Mucosa of descending colon (tissue), 3 donors: ENCODE measurements at regions not wholly inside any gene's neighbourhood (a gene's known extent, or its start where the extent isn't known, plus 50 kb on each side); places are given as distances from the start of the nearest gene placed in this dataset.

ENCODE experiments used
- ATAC-seq: fragments of 200-7000 bp; cut with Tn5 transposase; one replicate; pipeline ENCODE4 v1.9.1; 2020; ENCODE audit warnings: mild to moderate bottlenecking, moderate library complexity
- DNase-seq, 3 donors: peaks; one replicate each; pipeline ENCODE4 v3.0.0-alpha.2; 2020
- H3K36me3 ChIP-seq: fragments of 200-600 bp; one replicate; pipeline ENCODE4 v1.8.0; 2021; ENCODE audit warnings: low read depth, mild to moderate bottlenecking
- H3K4me1 ChIP-seq: fragments of 200-600 bp; one replicate; pipeline ENCODE4 v1.8.0; 2021; ENCODE audit warnings: low read depth, mild to moderate bottlenecking
- H3K4me3 ChIP-seq: fragments of 200-600 bp; one replicate; pipeline ENCODE4 v1.8.0; 2021; ENCODE audit warnings: mild to moderate bottlenecking
- H3K9me3 ChIP-seq: fragments of 200-600 bp; one replicate; pipeline ENCODE4 v1.8.0; 2021; ENCODE audit warnings: mild to moderate bottlenecking
- intact Hi-C, 2 donors: fragments of 100-400 bp; cut with DNase I in 1 of 2; cut with micrococcal nuclease in 1 of 2; formaldehyde crosslinking; loops; one replicate each; pipeline versions ENCODE4 v1.11.0 to v1.11.1; 2022; cut with DNase I, micrococcal nuclease
- TF ChIP-seq, protein P1 (sequence below): fragments of 200-600 bp; IDR thresholded peaks from one replicate; pipeline ENCODE4 v1.8.0; 2022; ENCODE audit warnings: antibody characterized with exemption, mild to moderate bottlenecking
- donor health status: DM: no; HTN: no; CAD: no; lungs with moderate emphysema.
- donor health status: DM: no; HTN: no; CAD: no.
- donor health status: DM: no; HTN: yes; CAD: no.

DNA sequence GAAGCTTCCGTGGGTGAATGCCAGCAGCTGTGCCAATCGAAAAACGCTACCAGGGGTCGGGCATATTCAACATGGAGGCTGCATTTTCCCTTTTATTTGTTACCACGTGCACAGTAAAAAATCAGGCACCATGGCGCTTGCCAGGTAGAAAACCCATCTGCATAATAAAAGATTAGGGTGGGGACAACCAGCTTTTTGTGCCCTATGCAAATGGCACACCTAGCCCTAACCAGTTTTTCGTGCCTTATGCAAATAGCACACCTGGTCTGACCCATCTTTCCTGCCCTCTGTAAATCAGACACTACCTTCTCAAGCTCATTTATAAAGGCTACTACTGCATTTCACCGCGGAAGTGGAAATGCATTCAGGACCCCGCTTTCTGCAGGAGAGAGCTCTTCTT, 62.1 kb upstream of the FREM2 start:
- TF ChIP-seq, protein P1, sequence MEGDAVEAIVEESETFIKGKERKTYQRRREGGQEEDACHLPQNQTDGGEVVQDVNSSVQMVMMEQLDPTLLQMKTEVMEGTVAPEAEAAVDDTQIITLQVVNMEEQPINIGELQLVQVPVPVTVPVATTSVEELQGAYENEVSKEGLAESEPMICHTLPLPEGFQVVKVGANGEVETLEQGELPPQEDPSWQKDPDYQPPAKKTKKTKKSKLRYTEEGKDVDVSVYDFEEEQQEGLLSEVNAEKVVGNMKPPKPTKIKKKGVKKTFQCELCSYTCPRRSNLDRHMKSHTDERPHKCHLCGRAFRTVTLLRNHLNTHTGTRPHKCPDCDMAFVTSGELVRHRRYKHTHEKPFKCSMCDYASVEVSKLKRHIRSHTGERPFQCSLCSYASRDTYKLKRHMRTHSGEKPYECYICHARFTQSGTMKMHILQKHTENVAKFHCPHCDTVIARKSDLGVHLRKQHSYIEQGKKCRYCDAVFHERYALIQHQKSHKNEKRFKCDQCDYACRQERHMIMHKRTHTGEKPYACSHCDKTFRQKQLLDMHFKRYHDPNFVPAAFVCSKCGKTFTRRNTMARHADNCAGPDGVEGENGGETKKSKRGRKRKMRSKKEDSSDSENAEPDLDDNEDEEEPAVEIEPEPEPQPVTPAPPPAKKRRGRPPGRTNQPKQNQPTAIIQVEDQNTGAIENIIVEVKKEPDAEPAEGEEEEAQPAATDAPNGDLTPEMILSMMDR: no peak
- no peak for ATAC-seq
- H3K4me3 ChIP-seq: no peak overlapping the region

DNA sequence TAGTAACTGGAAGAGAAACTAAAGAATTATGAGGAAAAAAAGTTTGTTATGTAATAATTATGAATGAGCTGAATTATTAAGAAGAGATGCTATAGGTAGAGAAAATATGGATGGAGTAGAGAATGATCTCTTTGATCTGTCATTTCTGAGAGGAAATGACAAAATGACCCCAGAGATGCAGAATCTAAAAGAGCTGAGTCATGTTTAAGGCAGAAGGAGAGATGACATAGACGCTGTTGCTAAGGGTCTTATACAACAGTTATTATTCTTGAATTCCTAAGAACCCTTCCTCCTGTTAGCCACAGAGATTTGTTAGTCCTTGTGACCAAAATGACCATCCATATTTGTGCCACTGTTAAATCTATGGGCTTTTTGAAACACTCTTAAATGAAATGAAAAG, 58.3 kb upstream of the FREM2 start:
- no peaks in the 10 kb centered on the region for H3K9me3 ChIP-seq
- intact Hi-C loops: no loop called here

More for the DNA sequence above, 62.1 kb upstream of the FREM2 start:
- Histone ChIP-seq H3K36me3 (no peaks in the 10 kb centered on the region), H3K4me1 (no peaks in the 10 kb centered on the region), H3K9me3 (no peaks in the 10 kb centered on the region)
- intact Hi-C loops: no loop called here
- no peak for DNase-seq

DNA sequence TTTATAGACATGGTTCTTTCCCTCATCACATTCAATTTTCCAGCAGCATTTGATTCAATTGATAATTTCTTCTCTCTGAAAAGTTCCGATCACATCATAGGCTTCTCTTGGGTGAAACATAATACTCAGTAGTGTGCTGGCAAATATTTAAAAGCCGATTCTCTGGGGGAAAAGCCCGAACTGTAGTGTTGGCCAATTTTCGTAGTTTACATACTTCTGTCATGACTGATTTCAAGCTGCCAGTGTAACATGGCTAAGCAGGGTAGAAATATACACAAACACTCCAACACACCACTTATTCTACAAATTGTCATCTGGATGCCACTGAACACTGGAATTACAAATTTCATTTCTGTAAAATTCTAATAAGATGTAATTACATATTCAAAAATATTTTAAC, 56.1 kb upstream of the FREM2 start:
- no peaks in the 10 kb centered on the region for H3K4me1 ChIP-seq
- no peak overlapping the region for H3K4me3 ChIP-seq
- H3K36me3 ChIP-seq: no peaks in the 10 kb centered on the region
- H3K9me3 ChIP-seq: no peaks in the 10 kb centered on the region
- intact Hi-C loops: no loop called here
- DNase-seq: no peak
- no peak for ATAC-seq
- TF ChIP-seq, protein P1: no peak

More for the DNA sequence above, 58.3 kb upstream of the FREM2 start:
- H3K4me1 ChIP-seq: no peaks in the 10 kb centered on the region
- H3K4me3 ChIP-seq: no peak overlapping the region
- ATAC-seq: no peak
- TF ChIP-seq, protein P1: no peak
- DNase-seq: no peak
- no peaks in the 10 kb centered on the region for H3K36me3 ChIP-seq

DNA sequence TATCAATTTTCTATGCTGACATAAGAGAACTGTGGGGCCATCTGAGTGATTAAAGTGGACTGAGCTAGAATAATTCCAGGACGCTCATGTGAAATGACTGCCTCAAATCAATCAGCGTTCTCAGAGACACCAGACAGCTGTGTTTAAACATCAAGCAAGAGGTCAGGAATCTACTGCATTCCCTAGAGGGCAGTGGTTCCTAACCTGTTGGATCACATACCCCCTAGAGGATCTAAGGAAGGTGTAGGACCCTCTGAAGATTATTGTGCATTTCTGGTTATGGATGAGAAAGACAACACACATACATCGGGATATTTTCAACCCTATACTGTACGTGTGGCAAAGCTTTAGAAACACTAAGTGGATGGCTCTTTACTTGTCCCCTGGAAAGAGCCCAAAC, 51.8 kb upstream of the FREM2 start:
- TF ChIP-seq, protein P1: no peak
- ATAC-seq: no peak
- no peak for DNase-seq
- no peaks in the 10 kb centered on the region for H3K36me3 ChIP-seq
- no peaks in the 10 kb centered on the region for H3K9me3 ChIP-seq
- peaks cover 12% of the 10 kb centered on the region for H3K4me1 ChIP-seq
- intact Hi-C loops: no loop called here
- no peak overlapping the region for H3K4me3 ChIP-seq

DNA sequence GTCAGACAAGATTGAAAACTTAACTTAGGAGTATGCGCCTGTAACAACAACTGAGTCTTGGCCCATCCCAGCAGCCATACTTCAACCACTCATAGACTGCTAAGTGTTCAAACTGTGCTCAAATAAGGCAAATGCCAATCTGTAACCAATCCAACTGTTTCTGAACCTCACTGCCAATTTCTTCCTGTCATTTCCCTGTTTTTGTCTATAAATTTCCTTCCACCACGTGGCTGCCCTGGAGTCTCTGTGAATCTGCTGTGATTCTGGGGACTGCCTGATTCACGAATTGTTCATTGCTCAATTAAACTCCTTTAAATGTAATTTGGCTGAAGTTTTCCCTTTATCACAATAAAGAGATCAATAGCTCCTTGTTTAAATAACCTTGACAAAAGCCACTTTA, 50.8 kb upstream of the FREM2 start:
- H3K4me1 ChIP-seq: peaks cover 12% of the 10 kb centered on the region
- no peaks in the 10 kb centered on the region for H3K9me3 ChIP-seq
- H3K4me3 ChIP-seq: no peak overlapping the region
- DNase-seq (no peak), ATAC-seq (no peak)
- no peaks in the 10 kb centered on the region for H3K36me3 ChIP-seq
- intact Hi-C loops: no loop called here
- TF ChIP-seq, protein P1: no peak

DNA sequence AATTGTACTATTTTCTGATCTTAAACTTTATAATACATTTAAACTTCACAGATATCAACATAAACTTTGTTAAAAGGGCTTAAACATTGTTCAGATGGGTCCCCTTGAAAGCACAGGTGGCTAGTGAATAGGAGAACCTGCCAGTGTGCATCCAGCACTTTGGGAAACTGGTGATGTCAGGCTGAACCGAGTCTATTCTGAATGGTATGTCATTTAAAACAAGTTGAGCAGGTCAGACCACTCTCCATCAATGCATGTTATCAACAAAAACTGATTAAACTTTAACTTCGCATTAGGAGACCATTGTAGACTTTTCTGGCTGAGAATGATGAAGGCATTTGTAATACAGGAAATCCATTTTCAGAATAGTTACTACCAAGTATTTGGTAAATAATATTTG, 50.1 kb upstream of the FREM2 start:
- DNase-seq: peak in 1 of 3 donors; percentile 66
- Histone ChIP-seq H3K4me1 (peaks cover 12% of the 10 kb centered on the region), H3K9me3 (no peaks in the 10 kb centered on the region), H3K36me3 (no peaks in the 10 kb centered on the region), H3K4me3 (no peak overlapping the region)
- peak; percentile 83 for ATAC-seq
- intact Hi-C loops: no loop called here
- TF ChIP-seq, protein P1: no peak
